HTR-8/SVneo (cell line): ENCODE measurements at regions not wholly inside any gene's neighbourhood (a gene's known extent, or its start where the extent isn't known, plus 50 kb on each side); places are given as distances from the start of the nearest gene placed in this dataset.
"Not testable (repeated sequence)": the region's sequence is repeated elsewhere in the genome, so short reads cannot be mapped to it uniquely, and the experiment has no call there.

Experiments
- DNase-seq: peaks from one replicate; pipeline ENCODE4 v3.0.0; 2011; ENCODE audit warnings: low spot score, mixed read lengths; ENCODE audit not compliant: insufficient read length
- FAIRE-seq: peaks from 2 replicates; lab custom pipeline; 2011; peaks lifted over from hg19 to GRCh38; lab: Jason Lieb, UNC

- FAIRE-seq (no peak), DNase-seq (no peak)
These were observed 101.8 kb downstream of the SPRY4 start for GRCh38 chr5:142222866-142223558.

- DNase-seq (no peak), FAIRE-seq (no peak)
These were observed 102.5 kb downstream of the SPRY4 start for GRCh38 chr5:142222225-142222865.

- FAIRE-seq: no peak
- DNase-seq: no peak
These were observed 103.5 kb downstream of the SPRY4 start for GRCh38 chr5:142221091-142221860.

GRCh38 chr5:142219146-142219545, 105.7 kb downstream of the SPRY4 start:
- no peak for FAIRE-seq
- DNase-seq: no peak

GRCh38 chr5:142216931-142217330, 107.9 kb downstream of the SPRY4 start:
- no peak for DNase-seq
- FAIRE-seq: no peak

GRCh38 chr5:142215915-142216681, 107.5 kb downstream of the NDFIP1 start:
- peak; percentile 16 for FAIRE-seq

GRCh38 chr5:142213077-142213476, 104.5 kb downstream of the NDFIP1 start:
- no peak for DNase-seq
- FAIRE-seq: no peak

More at GRCh38 chr5:142215915-142216681, 107.5 kb downstream of the NDFIP1 start:
- peak; percentile 95 for DNase-seq

GRCh38 chr5:142211918-142212317, 103.3 kb downstream of the NDFIP1 start:
- no peak for FAIRE-seq
- DNase-seq: no peak

GRCh38 chr5:142210864-142211412, 102.4 kb downstream of the NDFIP1 start:
- no peak for DNase-seq
- no peak for FAIRE-seq

- no peak for FAIRE-seq
- no peak for DNase-seq
These were observed 101.4 kb downstream of the NDFIP1 start for GRCh38 chr5:142210011-142210410.

- no peak for FAIRE-seq
- DNase-seq: no peak
These were observed 100.3 kb downstream of the NDFIP1 start for GRCh38 chr5:142208777-142209312.

GRCh38 chr5:142208244-142208643, 99.7 kb downstream of the NDFIP1 start:
- not testable (repeated sequence) for DNase-seq, FAIRE-seq

- FAIRE-seq (no peak), DNase-seq (no peak)
These were observed 98.2 kb downstream of the NDFIP1 start for GRCh38 chr5:142206801-142207200.

- FAIRE-seq (no peak), DNase-seq (no peak)
These were observed 95.6 kb downstream of the NDFIP1 start for GRCh38 chr5:142204219-142204618.
